Esophagus mucosa (tissue), 1 donor: ENCODE measurements at regions not wholly inside any gene's neighbourhood (a gene's known extent, or its start where the extent isn't known, plus 50 kb on each side); places are given as distances from the start of the nearest gene placed in this dataset.
A peak's percentile ranks its signal among the peaks of the same experiment; 100 is the strongest.

ENCODE experiments used
- ATAC-seq: fragments of 200-7000 bp; cut with Tn5 transposase; one replicate; pipeline ENCODE4 v1.9.1; 2020
- donor health status: DM: yes; HTN: yes; CAD: no.

DNA sequence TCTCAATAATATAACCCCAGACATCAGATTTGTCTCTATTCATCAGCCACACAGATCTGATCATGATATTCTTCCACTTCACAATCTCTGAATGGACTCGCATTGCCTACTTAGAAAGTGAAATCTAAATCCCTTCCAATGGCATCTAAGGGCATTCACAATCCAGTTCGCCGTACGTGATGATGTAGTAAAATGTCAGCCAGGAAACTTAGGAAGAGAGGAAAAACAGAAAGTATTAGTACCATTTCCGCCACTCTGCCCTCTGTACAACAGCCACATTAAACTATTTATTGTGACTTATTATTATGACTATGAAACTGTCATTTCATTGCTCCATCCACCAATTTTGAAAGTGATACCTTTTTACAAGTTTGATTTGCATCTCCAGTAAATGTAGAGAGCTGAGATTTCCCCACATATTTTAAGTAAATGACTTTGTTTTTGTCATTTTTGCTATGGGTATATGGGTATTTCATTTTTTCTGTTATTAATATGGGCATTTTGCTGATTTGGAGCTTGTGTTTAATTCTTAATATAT, 69.4 kb upstream of the SMIM36 start:
- ATAC-seq = no peak

GRCh38 chr17:55577687-55578086, 66.4 kb upstream of the SMIM36 start:
- ATAC-seq = peak; percentile 53

DNA sequence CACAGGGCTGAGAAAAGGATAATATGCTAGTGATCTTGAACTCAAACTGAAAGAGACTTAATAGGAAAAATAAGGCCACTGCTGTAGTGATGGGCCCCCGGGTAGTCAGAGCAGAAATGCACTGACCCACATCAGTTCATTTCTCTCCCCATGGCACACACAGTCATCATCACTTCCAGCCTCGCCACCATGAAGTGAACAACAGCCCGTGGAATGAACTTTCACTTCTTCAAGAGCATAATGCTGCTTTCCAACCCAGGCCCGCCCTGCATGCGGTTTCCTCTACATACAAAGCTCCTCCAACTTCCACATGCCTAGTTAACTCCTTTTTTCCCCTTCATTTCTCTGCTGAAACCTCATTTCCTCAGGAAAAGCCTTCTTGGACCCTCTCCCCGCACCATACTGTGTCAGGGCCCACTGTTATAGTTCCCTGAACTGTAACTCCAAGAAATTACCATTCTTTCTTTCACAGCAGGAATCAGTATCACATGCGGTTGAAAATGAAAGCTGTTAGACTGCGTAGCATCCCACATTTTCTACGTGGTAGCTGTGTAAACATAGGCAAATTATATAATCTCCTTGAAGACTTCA, 65.8 kb upstream of the SMIM36 start:
- peak; percentile 68 for ATAC-seq

DNA sequence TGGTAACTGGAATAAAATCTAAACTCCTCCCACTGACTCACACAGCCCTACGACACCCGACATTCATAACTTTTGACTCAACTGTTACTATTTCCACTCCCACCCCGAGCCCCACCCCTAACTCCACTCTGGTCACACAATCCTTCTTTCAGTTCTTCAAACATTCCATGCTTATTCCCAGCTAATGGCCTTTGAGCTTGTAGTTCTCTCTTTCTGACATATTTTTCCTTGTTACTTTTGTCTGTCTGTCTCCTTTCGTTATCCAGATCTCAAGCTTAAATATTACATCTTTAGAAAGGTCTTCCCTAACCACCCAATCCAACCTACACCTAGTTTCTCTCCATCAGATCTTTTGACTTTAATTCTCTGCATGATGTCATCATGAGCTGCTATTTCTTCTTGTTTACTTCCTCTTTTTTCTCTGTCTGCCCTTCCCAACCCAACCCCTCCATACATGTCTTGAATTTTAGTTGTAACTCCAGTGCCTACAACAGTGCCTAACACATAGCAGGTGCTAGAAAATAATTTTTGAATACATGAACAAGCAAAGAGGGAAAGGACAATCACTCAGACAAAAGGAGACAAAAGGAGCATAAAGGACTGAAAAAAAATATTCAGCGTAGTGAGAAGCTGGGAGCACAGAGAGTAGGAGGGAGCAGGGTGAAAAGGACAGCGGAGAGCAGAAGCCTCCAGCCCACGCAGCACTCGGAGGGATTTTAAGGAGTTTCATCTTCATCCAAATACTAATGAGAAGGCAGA, 65.2 kb upstream of the SMIM36 start:
- ATAC-seq = peak; percentile 75

DNA sequence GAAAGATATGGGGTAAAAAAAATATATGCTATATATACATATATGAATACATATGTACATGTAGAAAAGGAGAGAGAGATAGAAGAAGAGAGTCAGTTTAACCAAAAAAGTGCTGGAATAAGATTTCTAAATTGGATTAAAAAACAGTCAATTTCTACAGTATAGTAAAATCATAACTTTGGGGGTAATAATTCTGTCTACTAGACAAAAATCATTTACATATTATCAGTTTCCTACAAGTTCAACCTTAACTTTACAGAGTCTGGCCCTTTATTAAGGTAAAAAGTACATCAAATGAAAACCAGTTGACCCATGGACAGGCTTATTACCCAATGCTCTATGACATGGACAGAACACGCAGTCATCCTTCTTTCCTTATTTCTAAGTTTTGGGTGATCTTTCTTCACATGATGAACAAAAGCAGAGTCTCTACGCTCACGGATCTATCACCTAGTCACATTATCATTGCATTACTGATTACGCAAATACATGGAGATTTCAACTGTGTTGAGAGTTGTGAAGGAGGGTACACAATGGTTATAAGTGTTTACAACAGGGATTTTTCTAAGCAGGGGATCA, 63.9 kb upstream of the SMIM36 start:
- no peak for ATAC-seq

- ATAC-seq = no peak
Measured at GRCh38 chr17:55572599-55572998, 61.3 kb upstream of the SMIM36 start.

GRCh38 chr17:55572139-55572538, 60.9 kb upstream of the SMIM36 start:
- no peak for ATAC-seq

DNA sequence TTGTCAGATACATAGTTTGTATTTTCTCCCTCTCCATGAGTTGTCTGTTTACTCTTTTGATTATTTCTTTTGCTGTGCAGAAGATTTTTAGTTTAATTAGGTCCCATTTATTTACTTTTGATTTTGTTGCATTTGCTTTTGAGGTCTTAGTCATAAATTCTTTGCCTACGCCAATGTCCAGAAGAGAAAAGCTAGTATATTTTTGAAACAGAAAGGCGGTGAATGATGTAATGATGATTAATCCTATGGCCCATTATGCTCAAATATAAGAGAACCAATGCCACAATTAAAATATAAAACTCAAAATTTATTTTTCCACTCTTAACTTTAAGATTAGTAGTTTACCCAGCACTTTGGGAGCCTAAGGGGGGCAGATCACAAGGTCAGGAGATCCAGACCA, 59.8 kb upstream of the SMIM36 start:
- ATAC-seq = no peak

- ATAC-seq = no peak
Measured at GRCh38 chr17:55570391-55570790, 59.1 kb upstream of the SMIM36 start.

DNA sequence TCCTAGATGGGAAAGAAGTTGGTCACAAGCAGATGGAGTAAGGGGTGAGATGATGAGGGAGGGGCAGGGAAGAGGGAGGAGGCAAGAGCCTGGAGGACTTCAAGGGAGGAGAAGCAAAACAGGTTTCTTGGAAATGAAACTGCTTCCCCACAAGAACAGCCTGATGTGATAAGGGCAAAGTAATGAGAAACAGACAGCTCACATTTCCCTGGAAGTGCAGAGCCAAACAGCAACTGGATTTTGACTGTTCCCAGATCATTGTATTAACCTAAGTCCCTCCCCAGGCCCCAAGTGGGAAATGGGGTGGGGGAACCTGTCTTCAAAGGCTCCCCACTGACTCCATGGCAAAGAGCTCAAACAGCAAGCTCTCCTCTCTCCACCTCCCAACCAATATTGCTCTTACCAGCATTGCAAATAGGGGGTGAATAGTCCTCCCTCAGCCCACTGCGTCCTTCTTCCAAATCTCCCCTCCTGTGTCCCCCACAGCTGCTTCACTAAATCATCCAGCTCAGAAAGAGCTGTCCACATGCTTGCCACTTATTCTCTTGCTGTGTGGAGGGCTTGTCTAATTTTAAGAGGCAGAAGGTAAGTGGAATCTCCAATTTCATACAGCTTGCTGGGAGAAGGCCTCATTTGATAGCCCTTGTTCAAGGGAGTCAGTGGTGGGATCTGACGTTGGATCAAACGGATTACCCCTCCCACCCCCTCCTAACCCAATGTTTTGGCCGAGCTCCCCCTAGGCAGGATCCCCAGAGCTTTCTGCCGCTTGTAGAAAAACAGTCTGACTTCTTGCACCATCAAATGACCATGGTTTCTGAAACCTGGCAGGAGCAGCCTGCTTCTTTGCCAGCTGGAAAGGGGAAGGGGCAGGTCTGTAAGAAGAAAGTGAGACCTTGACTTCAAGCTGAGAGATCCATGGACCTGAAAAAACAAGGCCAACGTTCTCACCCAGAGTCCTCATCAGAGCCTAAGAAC, 56.3 kb upstream of the SMIM36 start:
- no peak for ATAC-seq

DNA sequence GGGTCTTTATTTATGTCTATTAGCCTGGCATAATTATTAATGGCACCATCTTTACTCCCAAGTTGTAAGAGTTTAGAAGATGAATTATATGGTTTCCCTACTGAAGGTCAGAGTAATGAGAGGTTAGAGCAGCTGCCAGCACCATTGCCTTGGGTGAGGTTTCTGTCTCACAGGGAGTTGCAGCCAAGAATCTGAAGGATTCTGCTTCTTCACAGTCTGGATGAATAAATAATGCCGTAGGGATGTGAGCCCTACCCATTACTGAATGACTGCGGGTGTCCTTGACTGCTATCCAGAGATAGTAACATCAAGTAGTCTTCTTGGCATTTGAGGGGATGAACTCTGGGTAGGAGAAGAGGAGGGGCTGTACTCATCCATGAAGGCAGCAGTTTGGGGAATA, 52.8 kb upstream of the SMIM36 start:
- ATAC-seq = no peak

GRCh38 chr17:55563363-55563762, 52.1 kb upstream of the SMIM36 start:
- no peak for ATAC-seq

DNA sequence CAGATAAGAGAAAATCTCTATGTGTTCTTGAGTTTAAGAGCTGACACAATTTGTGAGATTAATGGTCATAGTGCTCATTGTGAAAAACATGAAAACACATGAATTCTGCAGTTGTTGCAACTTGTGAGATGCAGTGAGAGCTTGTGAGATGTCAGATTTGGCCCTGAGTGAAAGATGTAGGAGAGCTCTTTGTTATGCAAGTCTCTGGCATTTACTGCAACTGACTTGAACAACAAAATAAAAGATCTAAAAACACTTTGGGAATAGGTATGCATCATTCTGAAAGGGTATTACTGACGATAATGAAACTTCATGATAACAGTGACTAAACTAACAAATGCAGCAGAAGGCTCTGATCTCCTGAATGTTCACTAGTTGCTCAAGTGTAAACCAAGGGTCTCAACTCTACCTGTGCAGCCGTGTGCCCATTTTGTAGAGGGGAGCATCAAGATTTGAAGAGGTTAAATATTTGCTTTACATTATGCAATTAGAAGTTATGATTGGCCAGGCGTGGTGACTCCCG, 50.8 kb upstream of the SMIM36 start:
- no peak for ATAC-seq

GRCh38 chr17:55561316-55561972, 50.2 kb upstream of the SMIM36 start:
- no peak for ATAC-seq
